ENCODE measurements at regions not wholly inside any gene's neighbourhood (a gene's known extent, or its start where the extent isn't known, plus 50 kb on each side); places are given as distances from the start of the nearest gene placed in this dataset.
A peak's percentile ranks its signal among the peaks of the same experiment; 100 is the strongest.
"Not testable (repeated sequence)": the region's sequence is repeated elsewhere in the genome, so short reads cannot be mapped to it uniquely, and the experiment has no call there.

GRCh38 chr12:9468998-9469397 is 138.7 kb downstream of the KLRB1 start:
- not testable (repeated sequence) for TF ChIP-seq POLR2A (IDR thresholded peaks at IDR 0.05)
- TF ChIP-seq CTCF (IDR thresholded peaks at IDR 0.05) = peak; percentile 52 to 65 (median 61)
